ENCODE measurements at regions not wholly inside any gene's neighbourhood (a gene's known extent, or its start where the extent isn't known, plus 50 kb on each side); places are given as distances from the start of the nearest gene placed in this dataset.

GRCh38 chr9:29802454-29802853 is 2229.2 kb upstream of the C9orf72 start:
- no peak for TF ChIP-seq NKRF (IDR thresholded peaks at IDR 0.05; ENCODE audit: borderline replicate concordance)
- TF ChIP-seq POLR2A (conservative IDR thresholded peaks at IDR 0.05), result no peak
- no peak for TF ChIP-seq MYBL2 (IDR thresholded peaks at IDR 0.05; ENCODE audit: low read depth)
- TF ChIP-seq MYBL2 (CRISPR knock-in tag; IDR thresholded peaks at IDR 0.05; ENCODE audit: borderline replicate concordance), result no peak
- no peak for TF ChIP-seq MEF2D (tag; conservative IDR thresholded peaks at IDR 0.05; ENCODE audit: low read depth)

All from K562 (cell line).